ENCODE measurements at regions not wholly inside any gene's neighbourhood (a gene's known extent, or its start where the extent isn't known, plus 50 kb on each side); places are given as distances from the start of the nearest gene placed in this dataset.

GRCh38 chr2:163541943-163542342, 193.9 kb downstream of the FIGN start:
- Mint-ChIP-seq H3K4me3 (no peak overlapping the region), H3K36me3 (ENCODE audit: low read depth) (no peaks in the 10 kb centered on the region), H3K9me3 (ENCODE audit: low read depth) (peaks cover 8% of the 10 kb centered on the region), H3K27ac (no peak overlapping the region), H3K4me1 (no peaks in the 10 kb centered on the region), H3K27me3 (no peaks in the 10 kb centered on the region)
- intact Hi-C loops (cut with DNase I, micrococcal nuclease): no loop called here
- CTCF ChIA-PET: no interaction called here
- DNase-seq (no peak), ATAC-seq (no peak)
- POLR2A ChIA-PET: no interaction called here

GRCh38 chr2:163541495-163541894, 194.3 kb downstream of the FIGN start:
- ChIA-PET CTCF (no interaction called here), POLR2A (no interaction called here)
- DNase-seq (no peak), ATAC-seq (no peak)
- Mint-ChIP-seq H3K4me1 (no peaks in the 10 kb centered on the region), H3K27ac (no peak overlapping the region), H3K9me3 (ENCODE audit: low read depth) (peaks cover 6% of the 10 kb centered on the region), H3K27me3 (no peaks in the 10 kb centered on the region), H3K4me3 (no peak overlapping the region), H3K36me3 (ENCODE audit: low read depth) (no peaks in the 10 kb centered on the region)
- intact Hi-C loops (cut with DNase I, micrococcal nuclease): no loop called here

GRCh38 chr2:163528640-163529217, 207.1 kb downstream of the FIGN start:
- intact Hi-C loops (cut with DNase I, micrococcal nuclease): no loop called here
- POLR2A ChIA-PET: no interaction called here
- Mint-ChIP-seq H3K27ac (no peak overlapping the region), H3K36me3 (ENCODE audit: low read depth) (no peaks in the 10 kb centered on the region), H3K9me3 (ENCODE audit: low read depth) (peaks cover 8% of the 10 kb centered on the region), H3K27me3 (no peaks in the 10 kb centered on the region), H3K4me1 (no peaks in the 10 kb centered on the region), H3K4me3 (no peak overlapping the region)
- CTCF ChIA-PET: interaction anchor here (0.7 kb wide), 1 partner anchor 9 kb away, joined by 3 read pairs; no protein-coding TSS in a partner anchor
- ATAC-seq: no peak
- no peak for DNase-seq

- Mint-ChIP-seq H3K4me3 (no peak overlapping the region), H3K27ac (no peak overlapping the region), H3K9me3 (ENCODE audit: low read depth) (peaks cover 11% of the 10 kb centered on the region), H3K36me3 (ENCODE audit: low read depth) (no peaks in the 10 kb centered on the region), H3K4me1 (no peaks in the 10 kb centered on the region), H3K27me3 (no peaks in the 10 kb centered on the region)
- DNase-seq: no peak
- ChIA-PET POLR2A (no interaction called here), CTCF (no interaction called here)
- intact Hi-C loops (cut with DNase I, micrococcal nuclease): no loop called here
- no peak for ATAC-seq
These were observed 208.4 kb downstream of the FIGN start for GRCh38 chr2:163527381-163527780.

- ChIA-PET POLR2A (no interaction called here), CTCF (no interaction called here)
- Mint-ChIP-seq H3K9me3 (ENCODE audit: low read depth) (peaks cover 15% of the 10 kb centered on the region), H3K27ac (no peak overlapping the region), H3K4me1 (no peaks in the 10 kb centered on the region), H3K36me3 (ENCODE audit: low read depth) (no peaks in the 10 kb centered on the region), H3K27me3 (no peaks in the 10 kb centered on the region), H3K4me3 (no peak overlapping the region)
- intact Hi-C loops (cut with DNase I, micrococcal nuclease): no loop called here
- DNase-seq (no peak), ATAC-seq (no peak)
These were observed 217.0 kb downstream of the FIGN start for GRCh38 chr2:163518762-163519161.

GRCh38 chr2:163515836-163516235, 220.0 kb downstream of the FIGN start:
- no peak for ATAC-seq
- Mint-ChIP-seq H3K27ac (no peak overlapping the region), H3K27me3 (no peaks in the 10 kb centered on the region), H3K4me3 (no peak overlapping the region), H3K4me1 (no peaks in the 10 kb centered on the region), H3K36me3 (ENCODE audit: low read depth) (no peaks in the 10 kb centered on the region), H3K9me3 (ENCODE audit: low read depth) (peaks cover 10% of the 10 kb centered on the region)
- ChIA-PET POLR2A (no interaction called here), CTCF (no interaction called here)
- no peak for DNase-seq
- intact Hi-C loops (cut with DNase I, micrococcal nuclease): no loop called here

- no peaks in the 10 kb centered on the region for H3K4me1 Mint-ChIP-seq
- ATAC-seq (no peak), DNase-seq (no peak)
- no peaks in the 10 kb centered on the region for H3K27me3 Mint-ChIP-seq
- no peaks in the 10 kb centered on the region for H3K36me3 Mint-ChIP-seq (ENCODE audit: low read depth)
- no peak overlapping the region for H3K4me3 Mint-ChIP-seq
- intact Hi-C loops (cut with DNase I, micrococcal nuclease): no loop called here
- ChIA-PET POLR2A (no interaction called here), CTCF (no interaction called here)
- H3K9me3 Mint-ChIP-seq (ENCODE audit: low read depth): peaks cover 13% of the 10 kb centered on the region
- no peak overlapping the region for H3K27ac Mint-ChIP-seq
These were observed 230.5 kb downstream of the FIGN start for GRCh38 chr2:163505281-163505680.

GRCh38 chr2:163493359-163494298, 242.2 kb downstream of the FIGN start:
- H3K27ac Mint-ChIP-seq: no peak overlapping the region
- ChIA-PET CTCF (interaction anchor here (0.7 kb wide), 1 partner anchor 138 kb away, joined by 3 read pairs; no protein-coding TSS in a partner anchor), POLR2A (no interaction called here)
- intact Hi-C loops (cut with DNase I, micrococcal nuclease): no loop called here
- no peak for ATAC-seq
- no peaks in the 10 kb centered on the region for H3K4me1 Mint-ChIP-seq
- no peak overlapping the region for H3K4me3 Mint-ChIP-seq
- no peaks in the 10 kb centered on the region for H3K36me3 Mint-ChIP-seq (ENCODE audit: low read depth)
- no peaks in the 10 kb centered on the region for H3K27me3 Mint-ChIP-seq
- peaks cover 2% of the 10 kb centered on the region for H3K9me3 Mint-ChIP-seq (ENCODE audit: low read depth)
- DNase-seq: no peak

- POLR2A ChIA-PET: no interaction called here
- Mint-ChIP-seq H3K36me3 (ENCODE audit: low read depth) (no peaks in the 10 kb centered on the region), H3K4me1 (no peaks in the 10 kb centered on the region), H3K9me3 (ENCODE audit: low read depth) (peaks cover 2% of the 10 kb centered on the region), H3K27ac (no peak overlapping the region), H3K4me3 (no peak overlapping the region), H3K27me3 (no peaks in the 10 kb centered on the region)
- intact Hi-C loops (cut with DNase I, micrococcal nuclease): no loop called here
- CTCF ChIA-PET: no interaction called here
- DNase-seq (no peak), ATAC-seq (no peak)
These were observed 244.0 kb downstream of the FIGN start for GRCh38 chr2:163491850-163492249.

GRCh38 chr2:163490281-163490680, 245.5 kb downstream of the FIGN start:
- no peaks in the 10 kb centered on the region for H3K27me3 Mint-ChIP-seq
- CTCF ChIA-PET: no interaction called here
- no peaks in the 10 kb centered on the region for H3K36me3 Mint-ChIP-seq (ENCODE audit: low read depth)
- intact Hi-C loops (cut with DNase I, micrococcal nuclease): no loop called here
- H3K4me1 Mint-ChIP-seq: no peaks in the 10 kb centered on the region
- H3K27ac Mint-ChIP-seq: no peak overlapping the region
- ATAC-seq: no peak
- H3K9me3 Mint-ChIP-seq (ENCODE audit: low read depth): peaks cover under 1% of the 10 kb centered on the region
- no peak overlapping the region for H3K4me3 Mint-ChIP-seq
- DNase-seq: no peak
- POLR2A ChIA-PET: no interaction called here

GRCh38 chr2:163481515-163481914, 254.3 kb downstream of the FIGN start:
- DNase-seq (no peak), ATAC-seq (no peak)
- Mint-ChIP-seq H3K27me3 (no peaks in the 10 kb centered on the region), H3K9me3 (ENCODE audit: low read depth) (no peaks in the 10 kb centered on the region), H3K36me3 (ENCODE audit: low read depth) (no peaks in the 10 kb centered on the region), H3K27ac (no peak overlapping the region), H3K4me1 (no peaks in the 10 kb centered on the region), H3K4me3 (no peak overlapping the region)
- ChIA-PET POLR2A (no interaction called here), CTCF (interaction anchor here (1.3 kb wide), 1 partner anchor 9 kb away, joined by 5 read pairs; no protein-coding TSS in a partner anchor)
- intact Hi-C loops (cut with DNase I, micrococcal nuclease): no loop called here

GRCh38 chr2:163479599-163479998, 256.2 kb downstream of the FIGN start:
- intact Hi-C loops (cut with DNase I, micrococcal nuclease): no loop called here
- Mint-ChIP-seq H3K4me3 (no peak overlapping the region), H3K4me1 (no peaks in the 10 kb centered on the region), H3K36me3 (ENCODE audit: low read depth) (no peaks in the 10 kb centered on the region), H3K9me3 (ENCODE audit: low read depth) (no peaks in the 10 kb centered on the region), H3K27me3 (no peaks in the 10 kb centered on the region), H3K27ac (no peak overlapping the region)
- DNase-seq: no peak
- ATAC-seq: no peak
- ChIA-PET POLR2A (interaction anchor here (0.7 kb wide), 1 partner anchor 76 kb away, joined by 3 read pairs; no protein-coding TSS in a partner anchor), CTCF (no interaction called here)
